Brain microvascular endothelial cell (primary cell): ENCODE measurements at regions not wholly inside any gene's neighbourhood (a gene's known extent, or its start where the extent isn't known, plus 50 kb on each side); places are given as distances from the start of the nearest gene placed in this dataset.

Experiments used
- DNase-seq: peaks from one replicate; pipeline ENCODE4 v3.0.0-alpha.2; 2020
- H3K27ac ChIP-seq: fragments of 250-450 bp; sonication (Bioruptor Pico); 2 replicates; pipeline ENCODE4 v1.5.1; 2020; ENCODE audit warnings: mild to moderate bottlenecking, moderate library complexity
- H3K27me3 ChIP-seq: fragments of 250-450 bp; sonication (Bioruptor Pico); replicated peaks from 2 replicates; pipeline ENCODE4 v1.5.1; 2020; ENCODE audit warnings: mild to moderate bottlenecking
- H3K36me3 ChIP-seq: fragments of 250-450 bp; sonication (Bioruptor Pico); replicated peaks from 2 replicates; pipeline ENCODE4 v1.5.1; 2020; ENCODE audit warnings: mild to moderate bottlenecking
- H3K4me3 ChIP-seq: 2 replicates; pipeline ENCODE4 v1.5.1; 2011; ENCODE audit warnings: low read depth, mild to moderate bottlenecking, control low read depth, low read length, moderate library complexity
- in situ Hi-C: cut with HindIII; loops from 2 replicates; pipeline ENCODE4 v1.10.0; 2017; ENCODE audit warnings: low sequenced_read_pairs, low pct_ligation_motif_present
- TF ChIP-seq, protein P1 (sequence below): IDR thresholded peaks from 2 replicates; pipeline ENCODE4 v1.5.1; 2011; ENCODE audit warnings: low read depth, mild to moderate bottlenecking, moderate library complexity, low read length, control low read depth, inconsistent platforms; ENCODE audit errors: missing control alignments

DNA sequence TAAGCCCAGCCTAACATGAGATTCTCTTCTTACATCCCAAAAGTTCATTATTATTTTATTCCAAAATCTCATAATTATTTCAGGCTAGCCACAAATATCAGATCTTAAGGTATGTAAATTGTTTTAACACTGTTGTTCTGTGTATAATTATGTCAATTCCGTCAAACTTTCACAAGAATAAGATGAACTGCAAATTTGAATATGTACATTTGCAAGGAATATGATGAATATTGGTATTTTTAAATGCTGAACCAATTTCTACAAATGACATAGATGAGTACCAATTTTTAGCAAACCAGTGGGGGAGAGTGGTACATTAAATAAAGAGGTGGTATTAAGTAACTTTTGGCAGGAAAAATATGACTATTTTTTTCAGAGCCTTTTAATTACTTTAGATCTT lies 282.3 kb upstream of the MAD2L1 start:
- H3K27ac ChIP-seq = no peak overlapping the region
- no peaks in the 10 kb centered on the region for H3K36me3 ChIP-seq
- H3K27me3 ChIP-seq = no peaks in the 10 kb centered on the region
- DNase-seq = no peak
- in situ Hi-C loops = no loop called here
- H3K4me3 ChIP-seq = no peak overlapping the region
- TF ChIP-seq, protein P1, sequence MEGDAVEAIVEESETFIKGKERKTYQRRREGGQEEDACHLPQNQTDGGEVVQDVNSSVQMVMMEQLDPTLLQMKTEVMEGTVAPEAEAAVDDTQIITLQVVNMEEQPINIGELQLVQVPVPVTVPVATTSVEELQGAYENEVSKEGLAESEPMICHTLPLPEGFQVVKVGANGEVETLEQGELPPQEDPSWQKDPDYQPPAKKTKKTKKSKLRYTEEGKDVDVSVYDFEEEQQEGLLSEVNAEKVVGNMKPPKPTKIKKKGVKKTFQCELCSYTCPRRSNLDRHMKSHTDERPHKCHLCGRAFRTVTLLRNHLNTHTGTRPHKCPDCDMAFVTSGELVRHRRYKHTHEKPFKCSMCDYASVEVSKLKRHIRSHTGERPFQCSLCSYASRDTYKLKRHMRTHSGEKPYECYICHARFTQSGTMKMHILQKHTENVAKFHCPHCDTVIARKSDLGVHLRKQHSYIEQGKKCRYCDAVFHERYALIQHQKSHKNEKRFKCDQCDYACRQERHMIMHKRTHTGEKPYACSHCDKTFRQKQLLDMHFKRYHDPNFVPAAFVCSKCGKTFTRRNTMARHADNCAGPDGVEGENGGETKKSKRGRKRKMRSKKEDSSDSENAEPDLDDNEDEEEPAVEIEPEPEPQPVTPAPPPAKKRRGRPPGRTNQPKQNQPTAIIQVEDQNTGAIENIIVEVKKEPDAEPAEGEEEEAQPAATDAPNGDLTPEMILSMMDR = no peak

DNA sequence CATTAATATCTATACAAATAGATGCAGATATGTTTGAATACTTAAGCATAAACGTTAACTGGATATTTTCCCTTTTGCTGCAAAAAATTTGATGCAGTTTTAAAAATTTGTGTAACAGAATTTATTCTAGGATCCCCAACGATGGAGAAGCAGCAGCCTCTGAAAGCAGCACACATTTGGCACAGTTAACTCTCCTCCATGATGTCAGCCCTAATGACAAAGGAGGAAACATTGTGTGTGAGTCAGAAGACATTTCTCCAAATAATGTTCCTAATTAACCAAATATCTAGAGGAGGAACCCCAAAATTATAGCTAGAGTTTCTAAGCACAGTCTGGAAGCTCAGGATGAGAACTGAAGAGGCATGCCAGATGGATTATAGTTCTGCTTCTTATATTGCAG lies 281.9 kb upstream of the MAD2L1 start:
- Histone ChIP-seq H3K27ac (no peak overlapping the region), H3K27me3 (no peaks in the 10 kb centered on the region), H3K36me3 (no peaks in the 10 kb centered on the region), H3K4me3 (no peak overlapping the region)
- TF ChIP-seq, protein P1 = no peak
- in situ Hi-C loops = no loop called here
- no peak for DNase-seq

DNA sequence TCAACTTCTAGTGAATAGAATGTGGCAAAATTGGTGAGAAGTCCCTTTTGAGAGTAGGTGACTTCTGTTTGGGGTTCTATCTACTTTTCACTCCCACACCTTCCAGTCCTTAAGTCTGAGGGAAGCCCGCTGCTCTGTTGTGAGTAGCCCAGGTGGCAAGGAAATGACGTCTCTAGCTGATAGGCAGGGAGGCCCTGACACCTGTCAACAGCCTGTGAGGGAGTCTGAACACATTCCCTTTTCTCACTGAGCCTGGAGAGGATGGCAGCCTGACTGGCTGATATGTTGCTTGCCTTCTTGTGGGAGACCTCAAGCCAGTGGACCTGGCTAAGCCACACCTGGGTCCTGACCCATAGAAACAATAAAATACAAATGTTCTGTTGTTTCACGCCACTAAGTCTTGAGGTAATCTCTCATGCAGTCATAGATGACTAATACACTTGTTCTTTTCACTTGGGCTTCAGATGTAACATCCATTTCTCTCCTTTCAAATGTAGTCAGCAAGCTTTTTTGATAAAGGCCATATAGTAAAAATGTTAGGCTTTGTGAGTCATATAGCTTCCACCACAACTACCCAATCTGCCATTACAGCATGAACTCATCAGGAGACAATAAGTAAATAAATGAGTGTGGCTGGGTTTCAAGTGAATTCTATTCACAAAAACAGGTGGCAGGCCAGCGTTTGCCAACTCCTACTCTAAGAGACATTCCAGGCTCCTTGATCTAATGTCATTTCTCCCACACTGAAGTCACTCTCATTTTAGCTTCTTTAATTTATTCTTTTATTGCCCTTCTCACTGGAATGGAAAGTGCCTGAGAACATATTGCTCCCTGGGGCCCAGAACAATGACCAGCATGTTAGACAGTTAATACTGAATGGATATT lies 265.1 kb upstream of the MAD2L1 start:
- Histone ChIP-seq H3K36me3 (no peaks in the 10 kb centered on the region), H3K4me3 (no peak overlapping the region), H3K27ac (no peak overlapping the region), H3K27me3 (no peaks in the 10 kb centered on the region)
- no peak for DNase-seq
- TF ChIP-seq, protein P1 = no peak
- in situ Hi-C loops = no loop called here

DNA sequence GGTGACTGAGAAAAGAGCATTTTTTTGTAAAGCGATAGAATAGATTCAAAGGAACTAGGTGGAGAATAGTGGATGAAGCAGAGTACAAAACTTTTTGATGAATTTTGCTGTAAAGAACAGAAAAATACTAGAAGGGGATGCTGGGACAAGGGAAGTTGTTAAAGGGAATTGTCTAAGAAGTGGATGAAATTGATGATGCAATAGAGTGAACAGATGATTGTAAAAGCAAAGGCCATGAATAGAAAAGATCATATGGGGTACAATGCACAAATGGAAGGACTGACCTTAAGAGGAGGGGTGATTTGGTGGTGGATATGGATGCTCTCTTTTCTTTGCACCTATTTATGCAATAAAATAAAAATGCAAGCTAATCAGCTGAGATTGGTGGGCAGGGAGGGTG lies 262.7 kb upstream of the MAD2L1 start:
- Histone ChIP-seq H3K27me3 (no peaks in the 10 kb centered on the region), H3K27ac (no peak overlapping the region), H3K4me3 (no peak overlapping the region), H3K36me3 (no peaks in the 10 kb centered on the region)
- TF ChIP-seq, protein P1 = no peak
- in situ Hi-C loops = no loop called here
- DNase-seq = no peak

DNA sequence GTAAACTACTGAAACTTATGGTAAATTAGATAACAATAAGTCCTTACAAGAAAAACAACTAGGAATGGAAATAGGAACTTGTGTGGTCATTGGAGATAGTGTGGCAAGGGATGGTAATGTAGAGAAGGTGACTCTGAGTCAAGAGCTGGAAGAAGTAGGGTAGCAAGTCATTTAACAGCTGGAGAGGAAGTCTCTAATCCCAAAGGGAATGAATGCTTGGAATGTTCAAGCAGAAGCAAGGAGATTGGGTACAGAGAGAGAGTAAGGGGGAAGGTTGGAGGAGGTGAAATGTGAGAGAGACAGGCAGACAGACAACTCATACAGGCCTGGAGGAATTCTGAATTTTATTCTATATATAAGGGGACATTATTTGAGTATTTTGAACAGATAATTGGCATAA lies 260.6 kb upstream of the MAD2L1 start:
- H3K27ac ChIP-seq = no peak overlapping the region
- DNase-seq = no peak
- no peaks in the 10 kb centered on the region for H3K27me3 ChIP-seq
- no peak overlapping the region for H3K4me3 ChIP-seq
- TF ChIP-seq, protein P1 = no peak
- no peaks in the 10 kb centered on the region for H3K36me3 ChIP-seq
- in situ Hi-C loops = no loop called here
